ENCODE measurements at regions not wholly inside any gene's neighbourhood (a gene's known extent, or its start where the extent isn't known, plus 50 kb on each side); places are given as distances from the start of the nearest gene placed in this dataset.
"Not testable (repeated sequence)": the region's sequence is repeated elsewhere in the genome, so short reads cannot be mapped to it uniquely, and the experiment has no call there.

GRCh38 chr7:109449760-109450159, 880.1 kb downstream of the DNAJB9 start:
- H3K36me3 ChIP-seq (ENCODE audit: control insufficient read depth, insufficient read depth, low read length): no peaks in the 10 kb centered on the region
- no peak for DNase-seq (ENCODE audit: extremely low read depth, insufficient read length)
- TF ChIP-seq, protein P1, sequence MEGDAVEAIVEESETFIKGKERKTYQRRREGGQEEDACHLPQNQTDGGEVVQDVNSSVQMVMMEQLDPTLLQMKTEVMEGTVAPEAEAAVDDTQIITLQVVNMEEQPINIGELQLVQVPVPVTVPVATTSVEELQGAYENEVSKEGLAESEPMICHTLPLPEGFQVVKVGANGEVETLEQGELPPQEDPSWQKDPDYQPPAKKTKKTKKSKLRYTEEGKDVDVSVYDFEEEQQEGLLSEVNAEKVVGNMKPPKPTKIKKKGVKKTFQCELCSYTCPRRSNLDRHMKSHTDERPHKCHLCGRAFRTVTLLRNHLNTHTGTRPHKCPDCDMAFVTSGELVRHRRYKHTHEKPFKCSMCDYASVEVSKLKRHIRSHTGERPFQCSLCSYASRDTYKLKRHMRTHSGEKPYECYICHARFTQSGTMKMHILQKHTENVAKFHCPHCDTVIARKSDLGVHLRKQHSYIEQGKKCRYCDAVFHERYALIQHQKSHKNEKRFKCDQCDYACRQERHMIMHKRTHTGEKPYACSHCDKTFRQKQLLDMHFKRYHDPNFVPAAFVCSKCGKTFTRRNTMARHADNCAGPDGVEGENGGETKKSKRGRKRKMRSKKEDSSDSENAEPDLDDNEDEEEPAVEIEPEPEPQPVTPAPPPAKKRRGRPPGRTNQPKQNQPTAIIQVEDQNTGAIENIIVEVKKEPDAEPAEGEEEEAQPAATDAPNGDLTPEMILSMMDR (IDR thresholded peaks at IDR 0.05; ENCODE audit: insufficient read depth, low read length, poor library complexity, severe bottlenecking): no peak
- no peaks in the 10 kb centered on the region for H3K27me3 ChIP-seq (replicated peaks; ENCODE audit: control insufficient read depth, insufficient read depth, low read length)
- H3K4me3 ChIP-seq (replicated peaks; ENCODE audit: low read depth, low read length): no peak overlapping the region

DNA sequence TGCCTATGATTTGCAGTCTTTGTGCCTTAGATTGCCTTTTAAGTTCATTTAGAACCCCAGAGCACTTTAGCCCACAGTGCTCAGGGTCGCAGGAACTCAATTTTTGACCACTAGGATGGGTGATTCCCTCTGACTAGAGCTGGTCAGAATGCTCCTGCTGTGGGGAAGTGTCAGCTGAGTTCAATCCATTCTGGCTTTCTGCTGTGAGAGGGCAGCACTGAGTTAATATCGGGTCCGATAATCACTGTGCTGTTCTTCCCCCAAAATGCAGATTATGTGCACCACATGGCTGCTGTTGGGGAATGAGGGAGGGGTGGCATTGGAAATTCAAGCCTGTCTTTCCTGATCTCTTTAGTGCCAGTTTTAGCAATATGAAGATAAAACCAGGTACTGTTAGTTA, 886.4 kb downstream of the DNAJB9 start:
- TF ChIP-seq, protein P1 (IDR thresholded peaks at IDR 0.05; ENCODE audit: insufficient read depth, low read length, poor library complexity, severe bottlenecking): no peak
- Histone ChIP-seq H3K36me3 (ENCODE audit: control insufficient read depth, insufficient read depth, low read length) (no peaks in the 10 kb centered on the region), H3K27me3 (replicated peaks; ENCODE audit: control insufficient read depth, insufficient read depth, low read length) (no peaks in the 10 kb centered on the region), H3K4me3 (replicated peaks; ENCODE audit: low read depth, low read length) (no peak overlapping the region)
- DNase-seq (ENCODE audit: extremely low read depth, insufficient read length): no peak

DNA sequence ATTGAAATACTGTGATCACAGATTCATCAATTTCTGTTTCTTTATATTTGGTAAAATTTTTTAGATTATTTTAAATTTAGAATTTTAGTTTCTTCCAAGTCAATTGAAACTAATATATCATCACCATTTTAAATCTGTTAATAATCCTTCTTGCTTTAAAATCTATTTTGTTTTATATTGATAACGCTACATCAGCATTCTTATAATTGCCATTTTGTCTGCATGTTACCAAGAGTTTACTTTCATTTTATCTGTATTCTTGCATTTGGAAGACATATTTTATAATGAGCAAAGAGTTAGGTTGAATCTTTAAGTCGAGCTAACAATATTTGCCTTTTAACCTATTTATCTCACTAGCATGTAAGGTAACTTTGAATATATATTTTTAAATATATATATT, 890.6 kb downstream of the DNAJB9 start:
- TF ChIP-seq, protein P1 (IDR thresholded peaks at IDR 0.05; ENCODE audit: insufficient read depth, low read length, poor library complexity, severe bottlenecking): no peak
- Histone ChIP-seq H3K4me3 (replicated peaks; ENCODE audit: low read depth, low read length) (no peak overlapping the region), H3K27me3 (replicated peaks; ENCODE audit: control insufficient read depth, insufficient read depth, low read length) (no peaks in the 10 kb centered on the region), H3K36me3 (ENCODE audit: control insufficient read depth, insufficient read depth, low read length) (no peaks in the 10 kb centered on the region)
- DNase-seq (ENCODE audit: extremely low read depth, insufficient read length): no peak

DNA sequence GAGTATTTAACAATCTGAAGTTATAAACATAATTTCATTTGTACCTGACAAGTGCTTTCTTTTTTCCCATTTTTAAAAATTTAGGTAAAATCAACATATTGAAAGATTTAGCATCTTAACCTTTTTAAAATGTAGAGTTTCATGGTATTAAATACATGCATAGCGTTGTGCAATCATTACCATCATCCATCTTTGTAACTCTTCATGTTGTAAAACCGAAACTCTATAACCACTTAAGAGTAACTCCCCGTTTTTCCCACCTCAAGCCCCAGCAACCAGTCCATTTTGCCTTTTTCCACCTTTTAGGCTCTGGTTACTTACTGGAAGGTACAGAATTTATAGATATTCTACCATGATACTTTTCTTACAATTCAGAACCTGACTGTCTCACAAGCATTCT, 892.5 kb downstream of the DNAJB9 start:
- Histone ChIP-seq H3K36me3 (ENCODE audit: control insufficient read depth, insufficient read depth, low read length) (no peaks in the 10 kb centered on the region), H3K27me3 (replicated peaks; ENCODE audit: control insufficient read depth, insufficient read depth, low read length) (no peaks in the 10 kb centered on the region), H3K4me3 (replicated peaks; ENCODE audit: low read depth, low read length) (no peak overlapping the region)
- DNase-seq (ENCODE audit: extremely low read depth, insufficient read length): no peak
- TF ChIP-seq, protein P1 (IDR thresholded peaks at IDR 0.05; ENCODE audit: insufficient read depth, low read length, poor library complexity, severe bottlenecking): no peak

GRCh38 chr7:109467729-109468128, 898.1 kb downstream of the DNAJB9 start:
- H3K4me3 ChIP-seq (replicated peaks; ENCODE audit: low read depth, low read length); H3K36me3 ChIP-seq (ENCODE audit: control insufficient read depth, insufficient read depth, low read length); DNase-seq (ENCODE audit: extremely low read depth, insufficient read length); H3K27me3 ChIP-seq (replicated peaks; ENCODE audit: control insufficient read depth, insufficient read depth, low read length): not testable (repeated sequence)

- Histone ChIP-seq H3K36me3 (ENCODE audit: control insufficient read depth, insufficient read depth, low read length) (no peaks in the 10 kb centered on the region), H3K27me3 (replicated peaks; ENCODE audit: control insufficient read depth, insufficient read depth, low read length) (no peaks in the 10 kb centered on the region), H3K4me3 (replicated peaks; ENCODE audit: low read depth, low read length) (no peak overlapping the region)
- TF ChIP-seq, protein P1 (IDR thresholded peaks at IDR 0.05; ENCODE audit: insufficient read depth, low read length, poor library complexity, severe bottlenecking): no peak
- DNase-seq (ENCODE audit: extremely low read depth, insufficient read length): no peak
Observed at GRCh38 chr7:109473172-109473571, 903.5 kb downstream of the DNAJB9 start.
